KG1 (cell line): ENCODE measurements at regions not wholly inside any gene's neighbourhood (a gene's known extent, or its start where the extent isn't known, plus 50 kb on each side); places are given as distances from the start of the nearest gene placed in this dataset.
"Not testable (repeated sequence)": the region's sequence is repeated elsewhere in the genome, so short reads cannot be mapped to it uniquely, and the experiment has no call there.

Source experiments
- DNase-seq: peaks from one replicate; lab custom pipeline; 2025; lab: John Stamatoyannopoulos, UW

- no peak for DNase-seq
Measured at GRCh38 chr11:45409587-45409986, 123.4 kb upstream of the SYT13 start.

GRCh38 chr11:45407226-45407625 is 121.1 kb upstream of the SYT13 start:
- DNase-seq = no peak

GRCh38 chr11:45405916-45406670 is 120.0 kb upstream of the SYT13 start:
- no peak for DNase-seq

- DNase-seq = not testable (repeated sequence)
Measured at GRCh38 chr11:45403521-45403920, 117.4 kb upstream of the SYT13 start.

- DNase-seq = no peak
Measured at GRCh38 chr11:45402049-45402630, 116.0 kb upstream of the SYT13 start.

- no peak for DNase-seq
Measured at GRCh38 chr11:45400591-45400990, 114.5 kb upstream of the SYT13 start.

- no peak for DNase-seq
Measured at GRCh38 chr11:45399166-45399565, 113.0 kb upstream of the SYT13 start.

- DNase-seq = no peak
Measured at GRCh38 chr11:45398325-45398724, 112.2 kb upstream of the SYT13 start.

GRCh38 chr11:45396394-45396793 is 110.3 kb upstream of the SYT13 start:
- no peak for DNase-seq

- no peak for DNase-seq
Measured at GRCh38 chr11:45395947-45396346, 109.8 kb upstream of the SYT13 start.

GRCh38 chr11:45395421-45395820 is 109.3 kb upstream of the SYT13 start:
- no peak for DNase-seq

GRCh38 chr11:45394294-45395085 is 108.3 kb upstream of the SYT13 start:
- DNase-seq = no peak

GRCh38 chr11:45393826-45394225 is 107.7 kb upstream of the SYT13 start:
- no peak for DNase-seq

GRCh38 chr11:45393334-45393733 is 107.2 kb upstream of the SYT13 start:
- DNase-seq = no peak

GRCh38 chr11:45392591-45393091 is 106.5 kb upstream of the SYT13 start:
- no peak for DNase-seq

- DNase-seq = no peak
Measured at GRCh38 chr11:45392154-45392553, 106.0 kb upstream of the SYT13 start.

- DNase-seq = no peak
Measured at GRCh38 chr11:45391168-45391850, 105.2 kb upstream of the SYT13 start.

- no peak for DNase-seq
Measured at GRCh38 chr11:45390407-45390806, 104.3 kb upstream of the SYT13 start.

GRCh38 chr11:45388472-45388871 is 102.3 kb upstream of the SYT13 start:
- no peak for DNase-seq

GRCh38 chr11:45387885-45388284 is 101.7 kb upstream of the SYT13 start:
- DNase-seq = not testable (repeated sequence)

GRCh38 chr11:45386972-45387371 is 100.8 kb upstream of the SYT13 start:
- DNase-seq = no peak

GRCh38 chr11:45385844-45386243 is 99.7 kb upstream of the SYT13 start:
- no peak for DNase-seq
